GM12892 (cell line): ENCODE measurements at regions not wholly inside any gene's neighbourhood (a gene's known extent, or its start where the extent isn't known, plus 50 kb on each side); places are given as distances from the start of the nearest gene placed in this dataset.

Source experiments
- POLR2A ChIP-seq: IDR thresholded peaks from 2 replicates; pipeline ENCODE4 v1.6.1; 2011; ENCODE audit warnings: low read depth, low read length, control low read depth
- POLR2AphosphoS5 ChIP-seq: IDR thresholded peaks from 2 replicates; pipeline ENCODE4 v1.6.1; 2011; ENCODE audit warnings: low read depth, low read length, control low read depth

GRCh38 chr7:88664630-88665233 lies 94.8 kb upstream of the ZNF804B start:
- TF ChIP-seq POLR2A (no peak), POLR2AphosphoS5 (no peak)
